K562 (cell line): ENCODE measurements at regions not wholly inside any gene's neighbourhood (a gene's known extent, or its start where the extent isn't known, plus 50 kb on each side); places are given as distances from the start of the nearest gene placed in this dataset.

ENCODE experiments used
- BCOR ChIP-seq: fragments of 450-650 bp; IDR thresholded peaks from 2 replicates; pipeline ENCODE4 v1.6.1; 2016
- CBFA2T2 ChIP-seq: fragments of 450-650 bp; conservative IDR thresholded peaks from 2 replicates; pipeline ENCODE4 v1.6.1; 2017; ENCODE audit warnings: mild to moderate bottlenecking
- CBFB ChIP-seq: sonication (generic); formaldehyde crosslinking; IDR thresholded peaks from 2 replicates; pipeline ENCODE4 v1.4.0; 2020; ENCODE audit warnings: mild to moderate bottlenecking, missing genetic modification reagents
- CXXC5 ChIP-seq: fragments of 250-450 bp; sonication (Bioruptor Pico); IDR thresholded peaks from 2 replicates; pipeline ENCODE4 v1.8.0; 2022; ENCODE audit warnings: inconsistent platforms, mild to moderate bottlenecking, moderate library complexity
- E2F4 ChIP-seq: sonication (generic); formaldehyde crosslinking; IDR thresholded peaks from 2 replicates; pipeline ENCODE4 v1.8.0; 2022; ENCODE audit warnings: mild to moderate bottlenecking, low read depth, missing genetic modification reagents
- ELF4 ChIP-seq: fragments of 450-650 bp; formaldehyde crosslinking; IDR thresholded peaks from 2 replicates; pipeline ENCODE4 v1.4.0; 2022; ENCODE audit warnings: missing genetic modification characterization
- FOS ChIP-seq: IDR thresholded peaks from 3 replicates; pipeline ENCODE4 v1.6.1; 2011; ENCODE audit not compliant: insufficient read length; ENCODE audit errors: extremely low read depth
- FOXA3 ChIP-seq, 2 experiments: fragments of 450-650 bp in 1 of 2; sonication (generic) in 1 of 2; formaldehyde crosslinking; IDR thresholded peaks in 1 of 2; conservative IDR thresholded peaks in 1 of 2; 2 replicates each; pipeline versions ENCODE4 v1.4.0 to v1.8.0; 2020 to 2022; ENCODE audit warnings: mild to moderate bottlenecking in 2 of 2, missing genetic modification reagents in 1 of 2
- FOXM1 ChIP-seq, 2 experiments: fragments of 450-650 bp in 1 of 2; sonication (generic) in 1 of 2; formaldehyde crosslinking in 1 of 2; IDR thresholded peaks; 2 replicates each; pipeline versions ENCODE4 v1.6.1 to v1.9.0; 2017 to 2022; ENCODE audit warnings: low read depth in 2 of 2, mild to moderate bottlenecking in 2 of 2, missing genetic modification reagents in 1 of 2, moderate library complexity in 1 of 2
- FOXP1 ChIP-seq: sonication (generic); formaldehyde crosslinking; IDR thresholded peaks from 2 replicates; pipeline ENCODE4 v1.8.0; 2022; ENCODE audit warnings: mild to moderate bottlenecking, missing genetic modification reagents
- HCFC1 ChIP-seq: IDR thresholded peaks from 2 replicates; pipeline ENCODE4 v1.6.1; 2012; ENCODE audit warnings: low read depth, low read length, improper control_type of control experiment
- JUN ChIP-seq, 2 experiments: sonication (generic) in 1 of 2; formaldehyde crosslinking in 1 of 2; IDR thresholded peaks; 2 replicates each; pipeline versions ENCODE4 v1.6.1 to v1.8.0; 2012 to 2022; ENCODE audit warnings: borderline replicate concordance in 2 of 2, mild to moderate bottlenecking in 2 of 2, improper control_type of control experiment in 1 of 2, low read depth in 1 of 2, low read length in 1 of 2, missing genetic modification reagents in 1 of 2
- KDM5B ChIP-seq: fragments of 200-600 bp; sonication (generic); IDR thresholded peaks from 2 replicates; pipeline ENCODE4 v1.6.1; 2012; ENCODE audit warnings: low read depth, mild to moderate bottlenecking, moderate library complexity, low read length, control low read depth, inconsistent platforms; ENCODE audit not compliant: insufficient replicate concordance
- L3MBTL2 ChIP-seq: fragments of 450-650 bp; IDR thresholded peaks from 2 replicates; pipeline ENCODE4 v1.6.1; 2016; ENCODE audit warnings: mild to moderate bottlenecking, moderate library complexity
- NCOA6 ChIP-seq: fragments of 450-650 bp; IDR thresholded peaks from 2 replicates; pipeline ENCODE4 v1.6.1; 2017; ENCODE audit warnings: mild to moderate bottlenecking
- PTTG1 ChIP-seq: fragments of 450-650 bp; IDR thresholded peaks from 2 replicates; pipeline ENCODE4 v1.6.1; 2016; ENCODE audit warnings: low read depth, mild to moderate bottlenecking, missing genetic modification characterization, missing compliant biosample characterization
- RNF2 ChIP-seq: sonication (generic); IDR thresholded peaks from 2 replicates; pipeline ENCODE4 v1.6.1; 2016
- RREB1 ChIP-seq: fragments of 250-450 bp; sonication (Bioruptor Pico); IDR thresholded peaks from 2 replicates; pipeline ENCODE4 v1.4.0; 2020
- SAFB2 ChIP-seq: fragments of 200-400 bp; formaldehyde crosslinking; IDR thresholded peaks from 2 replicates; pipeline ENCODE4 v1.6.1; 2018; ENCODE audit warnings: borderline replicate concordance, low read length, low read depth, moderate library complexity; ENCODE audit not compliant: severe bottlenecking
- SP1 ChIP-seq: sonication (generic); formaldehyde crosslinking; IDR thresholded peaks from 2 replicates; pipeline ENCODE4 v1.8.1; 2022; ENCODE audit warnings: mild to moderate bottlenecking, missing genetic modification reagents
- ZKSCAN8 ChIP-seq: fragments of 200-800 bp; sonication (Bioruptor generic); IDR thresholded peaks from 2 replicates; pipeline ENCODE4 v1.6.1; 2016; ENCODE audit warnings: missing genetic modification characterization, missing compliant biosample characterization
- ZNF584 ChIP-seq: fragments of 200-800 bp; sonication (Bioruptor generic); IDR thresholded peaks from 2 replicates; pipeline ENCODE4 v1.6.1; 2016; ENCODE audit warnings: low read depth, mild to moderate bottlenecking, missing genetic modification characterization, missing compliant biosample characterization

DNA sequence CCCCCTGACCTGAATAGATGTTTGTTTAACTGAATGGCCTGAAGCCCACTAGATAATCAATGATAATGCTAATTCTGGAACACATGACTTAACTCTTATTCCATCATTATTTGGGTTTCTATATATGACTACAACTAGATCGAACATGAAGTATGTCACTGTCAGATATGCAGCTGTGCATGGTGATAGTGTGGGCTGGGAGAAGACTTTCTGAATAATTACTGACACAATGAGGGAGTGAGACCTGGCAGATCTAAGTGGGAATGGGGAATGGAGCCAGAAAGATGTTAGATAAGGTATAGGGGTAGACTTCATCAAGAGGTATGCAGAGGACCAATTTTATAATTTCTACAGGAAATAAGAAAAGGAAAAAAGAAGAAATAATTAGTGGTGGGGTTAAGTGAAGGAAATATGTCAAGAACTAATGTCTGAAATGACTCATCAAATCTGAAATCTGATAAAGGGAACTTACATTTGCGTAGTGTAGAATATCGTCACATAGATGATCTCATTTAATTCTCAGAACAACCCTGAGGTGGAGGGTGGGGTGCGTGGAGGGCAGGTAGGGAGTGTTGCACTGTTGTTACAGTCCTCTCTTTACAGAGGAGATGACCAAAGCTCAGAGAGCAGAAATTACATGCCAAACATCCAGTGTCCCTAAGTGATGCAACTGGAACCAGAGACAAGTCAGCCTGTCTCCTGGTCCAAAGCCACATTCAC lies 68.2 kb upstream of the EED start (continued):
- TF ChIP-seq RNF2 (peak; percentile 70; the same call in 1 of the 2 replicates), RREB1 (CRISPR knock-in tag) (no peak; the same call in 1 of the 2 replicates), L3MBTL2 (no peak), HCFC1 (no peak), PTTG1 (tag) (no peak), JUN (IDR thresholded peaks at IDR 0.05; ENCODE audit: borderline replicate concordance, low read depth, low read length) (peak; percentile 96), JUN (CRISPR knock-in tag; IDR thresholded peaks at IDR 0.05; ENCODE audit: borderline replicate concordance) (peak; percentile 78; the same call in 1 of the 2 replicates), CBFB (CRISPR knock-in tag) (no peak), FOXP1 (CRISPR knock-in tag) (no peak), E2F4 (no peak), ZNF584 (CRISPR knock-in tag) (no peak; the same call in 1 of the 2 replicates), ELF4 (CRISPR knock-in tag) (0 out of 2 replicates have a peak, but pooled peaks have one; percentile 69), FOXM1 (IDR thresholded peaks at IDR 0.05; ENCODE audit: low read depth) (peak; percentile 81), FOXM1 (CRISPR knock-in tag; IDR thresholded peaks at IDR 0.05; ENCODE audit: low read depth) (no peak), ZKSCAN8 (CRISPR knock-in tag) (0 out of 2 replicates have a peak, but pooled peaks have one; percentile 37), KDM5B (no peak), BCOR (peak; percentile 25; the same call in 1 of the 2 replicates), SP1 (no peak; the same call in 1 of the 2 replicates), FOXA3 (CRISPR knock-in tag; conservative IDR thresholded peaks at IDR 0.05 in 1 of 2, IDR thresholded peaks at IDR 0.05 in 1 of 2) (peak; percentile 54 to 68; a peak in 2 of 4 replicates), FOS (no peak), CXXC5 (CRISPR knock-in tag) (peak; percentile 82), SAFB2 (no peak), CBFA2T2 (peak; percentile 90), NCOA6 (peak; percentile 12; the same call in 1 of the 2 replicates)
